H1 (cell line): ENCODE measurements at regions not wholly inside any gene's neighbourhood (a gene's known extent, or its start where the extent isn't known, plus 50 kb on each side); places are given as distances from the start of the nearest gene placed in this dataset.

Experiments
- ATF3 ChIP-seq: IDR thresholded peaks from 2 replicates; pipeline ENCODE4 v1.6.1; 2011; ENCODE audit warnings: low read depth, mild to moderate bottlenecking, low read length; ENCODE audit not compliant: insufficient read depth
- CTCF ChIP-seq, 3 experiments: IDR thresholded peaks; 1 replicate in 2 of 3; 2 replicates in 1 of 3; pipeline versions ENCODE4 v1.5.1 to v1.6.1; 2011; ENCODE audit warnings: low read length in 3 of 3, mild to moderate bottlenecking in 3 of 3, inconsistent platforms in 2 of 3, low read depth in 1 of 3, moderate library complexity in 1 of 3; ENCODE audit not compliant: insufficient read depth in 1 of 3; ENCODE audit errors: control extremely low read depth in 1 of 3
- POLR2A ChIP-seq, 2 experiments: IDR thresholded peaks; 1 replicate in 1 of 2; 2 replicates in 1 of 2; pipeline ENCODE4 v1.6.1; 2011; ENCODE audit warnings: low read depth in 2 of 2, low read length in 2 of 2, mild to moderate bottlenecking in 2 of 2; ENCODE audit errors: control extremely low read depth in 1 of 2
- POLR2AphosphoS5 ChIP-seq: IDR thresholded peaks from 2 replicates; pipeline ENCODE4 v1.6.1; 2011; ENCODE audit warnings: low read depth, low read length
- RFX5 ChIP-seq: IDR thresholded peaks from 2 replicates; pipeline ENCODE4 v1.6.1; 2011; ENCODE audit warnings: low read depth, low read length, improper control_type of control experiment, borderline replicate concordance

GRCh38 chr2:234404957-234405356, 91.9 kb downstream of the ARL4C start:
- TF ChIP-seq CTCF (IDR thresholded peaks at IDR 0.05; ENCODE audit: control extremely low read depth in 1 of 3, insufficient read depth in 1 of 3, low read depth in 1 of 3, low read length in 3 of 3) (no peak), POLR2A (IDR thresholded peaks at IDR 0.05; ENCODE audit: control extremely low read depth in 1 of 2, low read depth in 2 of 2, low read length in 2 of 2) (no peak), ATF3 (no peak), POLR2AphosphoS5 (no peak), RFX5 (no peak)
